ENCODE measurements at regions not wholly inside any gene's neighbourhood (a gene's known extent, or its start where the extent isn't known, plus 50 kb on each side); places are given as distances from the start of the nearest gene placed in this dataset.

- TF ChIP-seq CTCF (IDR thresholded peaks at IDR 0.05) = no peak
- TF ChIP-seq POLR2AphosphoS5 (IDR thresholded peaks at IDR 0.05; ENCODE audit: low read depth, low read length) = no peak
Observed at GRCh38 chr16:86166414-86166813, 267.5 kb downstream of the IRF8 start.

Measured in Panc1 (cell line).